ENCODE measurements at regions not wholly inside any gene's neighbourhood (a gene's known extent, or its start where the extent isn't known, plus 50 kb on each side); places are given as distances from the start of the nearest gene placed in this dataset.
"Not testable (repeated sequence)": the region's sequence is repeated elsewhere in the genome, so short reads cannot be mapped to it uniquely, and the experiment has no call there.

- no peak for DNase-seq
These were observed 118.2 kb upstream of the C7orf33 start for GRCh38 chr7:148472406-148472805.

DNA sequence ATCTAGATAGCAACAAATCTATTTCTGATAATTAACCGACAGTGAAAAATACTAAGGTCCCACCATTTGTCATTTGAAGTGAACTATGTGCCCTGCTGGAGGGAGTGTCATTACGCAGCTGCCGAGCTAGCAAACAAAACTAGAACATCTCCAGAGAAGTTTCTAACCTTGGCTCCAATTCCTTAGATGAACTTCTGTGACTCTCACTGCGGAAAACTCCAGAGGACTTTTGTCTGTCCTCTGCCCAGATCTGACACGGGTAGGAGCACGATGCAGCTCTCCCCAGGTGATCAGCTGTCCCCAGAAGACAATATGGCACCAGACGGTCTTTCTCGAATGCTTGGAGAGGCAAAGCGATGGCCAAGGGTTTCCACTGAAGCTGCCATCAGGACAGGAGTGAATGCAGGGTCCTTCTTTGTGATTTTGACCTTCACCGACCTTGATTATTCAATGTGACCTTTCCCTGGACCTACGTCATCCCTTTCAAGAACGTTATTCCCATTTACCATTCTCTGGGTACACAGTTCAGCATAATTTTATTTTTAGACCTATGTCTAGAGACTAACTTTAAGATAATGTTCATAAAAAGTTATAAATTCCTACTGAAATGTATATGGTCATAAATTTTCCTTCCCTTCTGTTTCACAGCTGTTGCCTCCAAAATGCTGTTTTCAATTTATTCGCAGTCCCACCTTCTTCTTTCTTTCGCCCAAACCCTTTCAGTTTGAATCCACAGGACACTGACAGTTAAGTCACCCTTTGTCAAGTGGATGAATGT is 116.7 kb upstream of the C7orf33 start:
- no peak for DNase-seq

- no peak for DNase-seq
These were observed 116.0 kb upstream of the C7orf33 start for GRCh38 chr7:148474481-148475025.

DNA sequence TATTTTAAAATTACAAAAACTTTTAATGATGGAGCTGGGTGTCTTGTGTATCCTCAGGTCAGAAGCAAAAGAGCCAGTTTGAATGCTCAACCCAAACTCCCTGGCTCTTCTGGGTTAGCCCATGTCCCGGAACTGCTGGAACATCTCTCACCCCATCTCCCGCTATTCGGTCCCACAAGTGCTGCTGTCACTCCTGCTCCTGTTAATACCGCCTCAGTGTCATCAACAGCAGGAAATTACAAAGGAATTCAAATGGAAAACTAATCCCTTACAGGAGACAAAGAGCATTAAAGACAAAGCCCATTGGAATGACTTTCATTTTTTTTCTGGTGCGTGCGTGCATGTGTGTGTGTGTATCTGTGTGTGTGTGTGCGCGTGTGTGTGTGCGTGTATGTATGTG is 112.0 kb upstream of the C7orf33 start:
- DNase-seq, result no peak

DNA sequence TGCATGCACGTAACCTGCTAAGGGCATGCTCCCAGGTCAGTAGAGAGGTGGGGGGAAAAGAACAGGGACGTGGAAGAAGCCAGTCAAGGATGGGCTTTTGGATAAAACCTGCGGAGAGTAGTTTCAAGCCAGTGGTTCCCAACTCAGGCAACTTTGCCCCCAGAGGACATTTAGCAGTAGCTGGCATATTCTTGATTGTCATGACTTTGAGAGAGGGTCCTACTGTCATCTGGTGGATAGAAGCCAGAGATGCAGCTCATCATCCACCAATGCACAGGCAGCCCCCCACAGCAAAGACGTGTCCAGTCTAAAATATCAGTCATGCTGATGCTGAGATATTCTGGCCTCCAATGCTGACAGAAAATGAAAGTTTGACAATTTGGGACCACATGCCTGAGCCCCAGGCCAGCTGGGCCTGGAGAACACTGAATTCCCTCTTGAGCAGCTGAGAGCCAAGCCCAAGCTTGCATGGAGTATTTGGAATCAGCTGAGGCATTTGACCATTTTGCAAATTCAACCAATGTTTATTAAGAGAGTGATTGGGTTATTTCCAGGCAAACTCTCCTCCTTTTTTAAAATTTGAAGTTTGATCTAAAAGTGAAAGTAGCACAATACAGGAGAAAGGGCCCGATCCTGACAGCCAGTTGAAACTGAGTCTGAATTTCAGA is 110.0 kb upstream of the C7orf33 start:
- DNase-seq, result no peak

GRCh38 chr7:148481147-148481526 is 109.4 kb upstream of the C7orf33 start:
- DNase-seq, result no peak

GRCh38 chr7:148481971-148482626 is 108.5 kb upstream of the C7orf33 start:
- DNase-seq, result no peak

DNA sequence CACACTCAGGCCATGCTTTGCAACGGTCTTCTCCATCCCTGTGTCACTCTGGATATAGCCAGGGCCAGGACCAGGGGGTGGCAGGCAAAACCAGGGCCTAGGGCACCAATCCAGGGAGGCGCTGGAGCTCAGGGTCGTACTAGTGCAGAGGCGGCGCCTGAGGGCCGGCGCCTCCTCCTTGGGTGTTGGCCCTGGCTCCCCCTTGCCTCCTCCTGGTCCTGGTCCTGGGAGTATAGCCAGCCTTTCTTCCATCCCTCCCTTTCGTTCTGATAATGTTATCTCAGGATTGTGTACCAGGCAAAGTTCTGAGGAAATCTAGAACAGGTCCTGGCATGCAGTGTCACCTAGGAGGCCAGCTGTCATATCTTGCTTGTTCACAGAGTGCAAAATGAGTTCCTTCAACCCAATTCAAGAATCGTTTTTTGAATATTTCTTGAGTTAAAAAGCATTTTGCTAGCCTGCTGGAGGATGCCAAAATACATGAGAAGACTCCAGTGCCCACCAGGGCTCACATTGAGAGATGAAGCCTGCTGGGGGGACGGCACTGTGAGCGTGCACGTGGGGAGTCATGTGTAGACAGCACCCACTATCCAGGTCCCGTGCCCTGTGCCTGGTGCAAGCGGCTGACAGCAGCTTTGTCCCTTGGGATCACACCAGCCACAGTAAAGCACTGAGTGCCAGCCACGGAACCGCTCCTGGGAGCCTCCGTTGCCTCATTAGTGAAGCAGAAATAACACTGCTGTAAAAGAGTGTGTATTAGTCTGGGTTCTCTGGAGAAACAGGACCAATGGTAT is 106.9 kb upstream of the C7orf33 start:
- DNase-seq, result no peak

DNA sequence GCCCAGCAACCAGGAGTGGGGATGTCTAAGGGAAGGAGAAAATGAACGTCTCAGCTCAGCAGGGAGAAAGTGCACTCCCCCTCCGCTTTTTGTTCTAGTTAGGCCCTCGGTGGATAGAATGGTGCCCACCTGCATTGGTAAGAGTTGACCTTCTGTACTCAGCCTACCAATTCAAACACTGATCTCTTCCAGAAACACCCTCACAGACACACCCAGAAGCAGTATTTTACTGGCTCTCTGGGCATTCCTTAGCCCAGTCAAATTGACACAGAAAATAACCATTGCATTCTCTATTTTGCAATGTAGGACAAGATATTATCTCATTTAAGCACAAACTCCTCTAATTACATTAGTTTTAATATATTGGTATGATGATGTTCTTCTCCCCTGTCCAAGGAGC is 106.1 kb upstream of the C7orf33 start:
- no peak for DNase-seq

DNA sequence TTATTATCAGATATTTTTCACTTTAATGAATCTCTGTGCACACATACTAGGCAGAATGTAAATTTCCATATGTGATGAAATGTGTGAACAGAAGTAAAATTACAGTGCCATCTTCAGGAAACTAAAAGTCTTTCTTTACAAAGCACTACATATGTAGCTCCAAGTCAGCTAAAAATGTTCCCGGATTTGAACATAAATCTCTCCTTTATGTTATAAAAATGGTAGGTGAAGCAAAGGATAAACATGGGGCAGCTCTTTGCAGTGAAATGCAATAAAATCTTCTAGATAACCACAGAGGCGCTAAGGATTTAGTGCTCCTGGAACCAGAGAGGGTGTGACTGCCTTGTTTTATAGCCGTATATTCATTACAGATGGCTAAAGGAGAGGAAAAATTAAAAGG is 104.9 kb upstream of the C7orf33 start:
- no peak for DNase-seq

DNA sequence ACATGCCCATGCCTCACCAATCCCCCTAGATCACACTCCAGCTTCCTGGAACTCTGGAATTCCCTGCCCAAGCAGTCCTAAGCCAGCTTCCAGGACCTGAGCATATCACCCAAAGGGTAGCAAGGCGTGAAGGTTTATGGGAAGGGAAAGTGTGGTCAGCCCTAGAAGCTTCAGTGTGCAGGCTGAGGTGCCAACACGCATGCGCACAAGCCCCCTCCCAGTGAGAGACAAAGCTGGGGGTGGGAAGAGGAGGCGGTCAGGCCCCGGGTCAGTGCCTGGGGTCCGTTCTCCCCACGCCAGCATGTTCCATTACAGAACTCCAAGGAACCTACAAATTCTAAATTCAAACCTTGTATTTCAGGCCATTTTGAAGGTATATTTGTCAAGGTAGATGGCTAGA is 103.6 kb upstream of the C7orf33 start:
- DNase-seq, result no peak

GRCh38 chr7:148487912-148488311 is 102.7 kb upstream of the C7orf33 start:
- no peak for DNase-seq

DNA sequence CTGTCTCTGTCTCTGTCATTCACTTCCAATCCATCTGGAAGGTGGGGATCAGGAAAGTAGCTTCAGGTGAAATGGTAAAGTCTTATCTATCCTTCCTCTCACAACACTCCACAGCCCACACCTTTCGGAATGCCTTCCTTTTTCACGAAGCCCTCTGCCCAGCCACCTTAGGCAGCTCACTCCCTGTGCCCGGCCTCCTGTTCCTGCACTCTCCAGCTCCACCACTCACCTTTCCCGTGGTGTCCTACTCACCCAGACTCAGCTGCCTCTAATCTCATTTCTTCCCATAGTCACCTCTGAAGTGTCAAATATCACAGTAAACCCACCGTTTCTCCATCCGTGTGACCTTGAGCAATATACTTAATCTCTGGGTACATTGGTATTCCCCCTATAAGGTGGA is 100.9 kb upstream of the C7orf33 start:
- DNase-seq, result no peak

GRCh38 chr7:148492157-148492860 is 98.3 kb upstream of the C7orf33 start:
- no peak for DNase-seq

DNA sequence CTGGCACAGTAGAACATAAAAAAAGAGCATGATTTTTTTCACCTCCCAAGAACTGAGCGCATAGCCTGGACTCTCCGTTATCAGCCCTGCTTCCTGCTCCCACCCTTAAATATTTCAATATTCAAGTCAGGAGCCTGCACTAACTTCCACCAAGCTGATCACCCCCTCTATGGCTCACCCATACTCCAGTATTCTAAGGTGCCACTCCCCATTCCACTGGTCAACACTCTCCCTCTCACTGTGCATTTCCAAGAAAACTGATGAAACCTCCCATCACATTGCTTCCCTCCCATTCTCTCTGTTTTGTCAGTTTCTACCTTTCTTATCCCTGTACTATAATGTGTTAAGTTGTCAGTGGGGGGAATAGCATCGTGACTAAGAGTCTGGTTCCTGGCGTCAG is 95.0 kb upstream of the C7orf33 start:
- no peak for DNase-seq

GRCh38 chr7:148500978-148501377 is 89.6 kb upstream of the C7orf33 start:
- DNase-seq, result no peak

DNA sequence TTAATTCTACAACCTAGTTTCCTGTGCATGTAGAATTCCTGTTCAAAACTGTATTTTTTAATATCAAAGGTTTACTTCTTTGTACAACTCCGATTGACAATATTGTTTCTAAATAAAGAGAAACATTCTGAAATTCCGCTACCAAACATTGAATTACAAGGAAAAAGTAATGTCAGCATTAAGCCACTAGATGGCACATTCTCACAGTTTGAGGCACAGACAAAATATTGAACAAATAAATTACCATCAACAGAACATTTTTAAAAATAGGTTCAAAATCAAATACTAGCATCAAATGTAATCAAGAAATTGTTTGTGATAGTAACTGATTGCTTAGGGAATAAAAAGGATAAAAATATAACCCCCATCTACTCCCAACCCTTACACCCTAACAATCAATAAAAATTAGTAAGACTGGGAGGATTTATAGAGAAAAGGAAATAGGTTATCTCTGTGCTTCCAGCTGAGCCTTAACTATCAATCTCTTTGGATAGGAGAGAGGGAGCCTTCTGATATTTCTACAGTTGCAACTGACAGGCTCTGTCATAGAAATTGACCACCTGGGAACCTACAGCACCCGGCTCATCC is 86.6 kb upstream of the C7orf33 start:
- DNase-seq, result no peak

- no peak for DNase-seq
These were observed 84.8 kb upstream of the C7orf33 start for GRCh38 chr7:148505645-148506375.

DNA sequence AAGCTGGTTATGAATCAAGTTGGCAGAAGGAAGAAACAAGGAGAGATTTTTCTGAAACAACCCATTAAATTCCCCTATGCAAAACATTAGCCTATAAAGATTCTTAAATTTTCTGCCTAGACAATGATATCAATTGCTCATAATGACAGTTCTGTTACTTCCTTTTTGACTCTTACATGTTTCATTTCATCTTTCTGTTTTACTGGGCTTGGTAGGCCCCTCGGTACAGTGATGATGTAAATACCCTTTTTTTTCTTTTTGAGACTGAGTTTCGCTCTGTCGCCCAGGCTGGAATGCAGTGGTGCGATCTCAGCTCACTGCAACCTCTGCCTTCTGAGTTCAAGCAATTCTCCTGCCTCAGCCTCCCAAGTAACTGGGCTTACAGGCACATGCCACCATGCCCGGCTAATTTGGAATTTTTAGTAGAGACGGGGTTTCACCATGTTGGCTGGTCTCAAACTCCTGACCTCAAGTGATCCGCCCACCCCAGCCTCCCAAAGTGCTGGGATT is 83.4 kb upstream of the C7orf33 start:
- not testable (repeated sequence) for DNase-seq

- no peak for DNase-seq
These were observed 82.8 kb upstream of the C7orf33 start for GRCh38 chr7:148507787-148508186.

DNA sequence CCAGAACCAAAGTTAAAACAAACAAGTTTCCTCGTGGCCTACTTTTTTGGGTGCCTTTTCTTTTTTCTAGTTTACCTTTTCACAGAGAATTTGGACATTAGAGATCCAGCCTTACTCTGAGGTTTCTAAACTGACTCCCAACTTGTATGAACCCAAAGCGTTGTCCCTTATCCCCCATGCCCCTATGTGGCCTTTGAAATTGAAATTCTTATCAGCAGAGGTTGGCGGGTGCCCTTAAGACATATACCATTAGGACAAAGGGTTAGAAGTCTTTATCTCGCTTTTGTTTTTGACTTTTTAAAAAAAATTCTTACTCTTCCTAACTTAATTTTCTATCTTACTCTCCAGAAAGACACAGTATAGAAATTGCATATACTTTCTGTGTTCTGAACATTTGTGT is 76.3 kb upstream of the C7orf33 start:
- no peak for DNase-seq
